Body of pancreas (tissue), 4 donors: ENCODE measurements at regions not wholly inside any gene's neighbourhood (a gene's known extent, or its start where the extent isn't known, plus 50 kb on each side); places are given as distances from the start of the nearest gene placed in this dataset.

Experiments
- ATAC-seq: fragments of 150-250 bp; one replicate; pipeline ENCODE4 v1.9.1; 2016
- DNase-seq, 4 donors: peaks; one replicate each; pipeline ENCODE4 v3.0.0-alpha.2; 2019
- H3K27ac ChIP-seq, 4 donors: fragments of 200-600 bp; sonication (generic); 1 replicate in 3 of 4; 2 replicates in 1 of 4; pipeline versions ENCODE4 v1.5.1 to v1.6.1; 2016 to 2019; ENCODE audit warnings: mild to moderate bottlenecking in 1 of 4, mixed read lengths in 1 of 4, moderate library complexity in 1 of 4
- H3K27me3 ChIP-seq, 2 donors: fragments of 200-600 bp; sonication (generic); one replicate each; pipeline ENCODE4 v1.6.0; 2016; ENCODE audit warnings: mild to moderate bottlenecking in 1 of 2
- H3K36me3 ChIP-seq, 2 donors: fragments of 200-600 bp; sonication (generic); replicated peaks in 1 of 2; 2 replicates each; pipeline ENCODE4 v1.5.1; 2016; ENCODE audit warnings: low read depth in 2 of 2; ENCODE audit not compliant: insufficient read depth in 1 of 2
- H3K4me1 ChIP-seq: fragments of 200-600 bp; sonication (generic); one replicate; pipeline ENCODE4 v1.6.0; 2016
- H3K4me3 ChIP-seq, 2 donors: fragments of 200-600 bp; sonication (generic); 1 replicate in 1 of 2; 2 replicates in 1 of 2; pipeline ENCODE4 v1.5.1; 2016 to 2019
- H3K9me3 ChIP-seq, 3 donors: fragments of 200-600 bp; sonication (generic); 1 replicate in 2 of 3; 2 replicates in 1 of 3; pipeline ENCODE4 v1.5.1; 2016
- CTCF ChIP-seq, 7 experiments: fragments of 450-650 bp in 4 of 7; fragments of 200-600 bp in 3 of 7; sonication (generic) in 3 of 7; IDR thresholded peaks; one replicate each; pipeline ENCODE4 v1.5.1; 2016 to 2019; ENCODE audit warnings: antibody characterized with exemption in 7 of 7
- POLR2A ChIP-seq, 3 donors: fragments of 450-650 bp; IDR thresholded peaks; one replicate each; pipeline ENCODE4 v1.6.1; 2016; ENCODE audit warnings: antibody characterized with exemption in 3 of 3, mild to moderate bottlenecking in 2 of 3
- WGBS, 2 donors: methylation state at CpG; one replicate each; pipeline ENCODE4 v1.1.5; 2017; 5-methylcytosine and 5-hydroxymethylcytosine counted together
- intact Hi-C: fragments of 100-400 bp; cut with DNase I; formaldehyde crosslinking; loops from one replicate; pipeline ENCODE4 v1.15.1; 2023

DNA sequence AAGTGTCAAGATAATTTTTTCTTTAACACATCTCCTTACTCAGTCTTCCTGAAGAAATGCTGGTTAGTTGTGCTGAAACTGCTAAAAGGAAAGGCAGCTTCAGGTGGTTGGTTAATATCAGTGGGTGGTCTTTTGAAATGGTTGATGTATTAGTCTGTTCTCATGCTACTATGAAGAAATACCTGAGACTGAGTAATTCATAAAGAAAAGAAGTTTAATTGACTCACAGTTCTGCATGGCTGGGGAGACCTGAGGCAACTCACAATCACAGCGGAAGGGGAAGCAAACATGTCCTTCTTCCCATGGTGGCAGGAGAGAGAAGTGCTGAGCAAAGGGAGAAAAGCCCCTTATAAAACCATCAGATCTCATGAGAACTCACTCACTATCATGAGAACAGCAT lies 125.9 kb upstream of the CYRIA start:
- ATAC-seq (no peak), DNase-seq (no peak)
- H3K27me3 ChIP-seq: no peaks in the 10 kb centered on the region
- no peak overlapping the region for H3K27ac ChIP-seq
- H3K36me3 ChIP-seq: no peaks in the 10 kb centered on the region
- no peak overlapping the region for H3K4me3 ChIP-seq
- no peaks in the 10 kb centered on the region for H3K4me1 ChIP-seq
- no peak for TF ChIP-seq CTCF (IDR thresholded peaks at IDR 0.05)
- TF ChIP-seq POLR2A (IDR thresholded peaks at IDR 0.05): no peak
- intact Hi-C loops: no loop called here
- H3K9me3 ChIP-seq: no peaks in the 10 kb centered on the region
- WGBS, 2 donors: 93 to 100% methylated on average over 1 of the region's 1 CpG

DNA sequence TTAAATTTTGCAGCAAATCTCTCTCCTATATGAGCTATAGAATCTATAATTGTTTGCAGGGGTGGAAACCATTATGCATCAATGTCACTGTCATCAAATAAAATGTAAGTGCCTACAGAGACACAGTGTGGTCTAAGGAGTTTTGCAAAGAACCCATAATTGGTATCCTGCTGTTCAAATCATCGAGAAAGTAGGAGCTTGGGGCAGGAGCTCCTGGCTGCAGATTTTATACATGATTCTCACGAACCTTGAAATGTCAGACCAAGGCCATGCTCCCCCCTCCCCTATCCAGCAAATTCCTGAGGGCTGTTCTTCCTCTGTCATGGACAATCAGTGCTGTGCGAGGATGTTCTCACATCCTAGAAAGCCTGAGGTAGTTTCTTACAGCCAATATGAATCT lies 119.5 kb upstream of the CYRIA start:
- WGBS, 2 donors: 19 to 35% methylated on average over 3 of the region's 3 CpGs
- no peak for ATAC-seq
- intact Hi-C loops: no loop called here
- DNase-seq: no peak
- no peaks in the 10 kb centered on the region for H3K27me3 ChIP-seq
- H3K4me1 ChIP-seq: no peaks in the 10 kb centered on the region
- H3K36me3 ChIP-seq: no peaks in the 10 kb centered on the region
- H3K4me3 ChIP-seq: no peak overlapping the region
- TF ChIP-seq CTCF (IDR thresholded peaks at IDR 0.05) (no peak), POLR2A (IDR thresholded peaks at IDR 0.05) (no peak)
- H3K27ac ChIP-seq: no peak overlapping the region
- H3K9me3 ChIP-seq: no peaks in the 10 kb centered on the region

GRCh38 chr2:16784652-16785051 lies 119.0 kb upstream of the CYRIA start:
- TF ChIP-seq POLR2A (IDR thresholded peaks at IDR 0.05) (no peak), CTCF (IDR thresholded peaks at IDR 0.05) (no peak)
- Histone ChIP-seq H3K36me3 (no peaks in the 10 kb centered on the region), H3K4me1 (no peaks in the 10 kb centered on the region), H3K27me3 (no peaks in the 10 kb centered on the region), H3K4me3 (no peak overlapping the region), H3K9me3 (no peaks in the 10 kb centered on the region), H3K27ac (no peak overlapping the region)
- DNase-seq: no peak
- no peak for ATAC-seq
- intact Hi-C loops: no loop called here
- WGBS, 2 donors: 78 to 86% methylated on average over 3 of the region's 3 CpGs

GRCh38 chr2:16777123-16777870 lies 111.7 kb upstream of the CYRIA start:
- H3K9me3 ChIP-seq: no peaks in the 10 kb centered on the region
- no peak overlapping the region for H3K27ac ChIP-seq
- ATAC-seq (no peak), DNase-seq (no peak)
- TF ChIP-seq POLR2A (IDR thresholded peaks at IDR 0.05): no peak
- intact Hi-C loops: no loop called here
- no peaks in the 10 kb centered on the region for H3K4me1 ChIP-seq
- H3K4me3 ChIP-seq: no peak overlapping the region
- no peaks in the 10 kb centered on the region for H3K27me3 ChIP-seq
- WGBS, 2 donors: 68 to 72% methylated on average over 10 of the region's 10 CpGs
- H3K36me3 ChIP-seq: no peaks in the 10 kb centered on the region

GRCh38 chr2:16775899-16776231 lies 110.2 kb upstream of the CYRIA start:
- no peak for DNase-seq
- intact Hi-C loops: no loop called here
- no peak overlapping the region for H3K27ac ChIP-seq
- no peak overlapping the region for H3K4me3 ChIP-seq
- H3K9me3 ChIP-seq: no peaks in the 10 kb centered on the region
- WGBS, 2 donors: 35 to 40% methylated on average over 1 of the region's 1 CpG
- no peaks in the 10 kb centered on the region for H3K36me3 ChIP-seq
- H3K4me1 ChIP-seq: no peaks in the 10 kb centered on the region
- no peak for ATAC-seq
- no peaks in the 10 kb centered on the region for H3K27me3 ChIP-seq
- TF ChIP-seq POLR2A (IDR thresholded peaks at IDR 0.05) (no peak), CTCF (IDR thresholded peaks at IDR 0.05) (no peak)
